ENCODE measurements at regions not wholly inside any gene's neighbourhood (a gene's known extent, or its start where the extent isn't known, plus 50 kb on each side); places are given as distances from the start of the nearest gene placed in this dataset.

GRCh38 chr19:23525276-23525852 lies 130.1 kb upstream of the ZNF91 start:
- Mint-ChIP-seq H3K36me3 (ENCODE audit: insufficient read depth in 1 of 3, low read depth in 3 of 3) (peaks cover 0 to 24% (median 7%) of the 10 kb centered on the region in 3 experiments; a peak in 6 of 7 replicates), H3K4me3 (no peak overlapping the region), H3K27ac (no peak overlapping the region), H3K27me3 (ENCODE audit: low read depth) (peaks cover 3% of the 10 kb centered on the region), H3K9me3 (peaks cover 89 to 94% of the 10 kb centered on the region in 2 experiments), H3K4me1 (no peaks in the 10 kb centered on the region)
- H3K27me3 ChIP-seq (ENCODE audit: insufficient read depth, low read length) = no peaks in the 10 kb centered on the region
- no peaks in the 10 kb centered on the region for H3K79me1 ChIP-seq (ENCODE audit: insufficient read depth, low read depth, low read length, poor library complexity, severe bottlenecking)
- no peak overlapping the region for H2BK12ac ChIP-seq (ENCODE audit: insufficient read length, low read depth, low read length)
- H2AK5ac ChIP-seq (ENCODE audit: insufficient read length, low read length) = no peak overlapping the region
- H3K14ac ChIP-seq (ENCODE audit: insufficient read depth, low read length) = no peak overlapping the region
- H3T11ph ChIP-seq (ENCODE audit: low read length) = no peak overlapping the region
- H2BK20ac ChIP-seq (ENCODE audit: low read depth, low read length, poor library complexity, severe bottlenecking) = no peak overlapping the region
- H3K23me2 ChIP-seq (ENCODE audit: insufficient read length, low read depth, low read length, poor library complexity, severe bottlenecking) = no peaks in the 10 kb centered on the region
- no peak for DNase-seq
- H3K27ac ChIP-seq (ENCODE audit: insufficient read length, low read depth, low read length) = no peak overlapping the region
- no peak overlapping the region for H2BK15ac ChIP-seq (ENCODE audit: low read depth, low read length)
- H3K9me3 ChIP-seq (ENCODE audit: control insufficient read depth, low read depth, low read length) = peaks cover 79% of the 10 kb centered on the region
- WGBS (ENCODE audit: extremely low coverage, insufficient read length, low lambda C conversion rate) = no CpG with 5 or more reads among the region's 2 CpGs
- H3K4ac ChIP-seq (ENCODE audit: low read depth, low read length) = no peak overlapping the region
- no peak overlapping the region for H3K18ac ChIP-seq (ENCODE audit: insufficient read length, low read depth, low read length)
- no peak overlapping the region for H2BK120ac ChIP-seq (ENCODE audit: low read depth, low read length, poor library complexity, severe bottlenecking)
- H3K56ac ChIP-seq (ENCODE audit: insufficient read length, low read depth, low read length) = no peak overlapping the region
- TF ChIP-seq CTCF (conservative IDR thresholded peaks at IDR 0.05) = no peak
- H4K8ac ChIP-seq (replicated peaks; ENCODE audit: insufficient read length, low read depth, low read length) = no peak overlapping the region
- H3K4me2 ChIP-seq (ENCODE audit: insufficient read depth, insufficient read length, low read length) = no peak overlapping the region
- H3K9ac ChIP-seq (ENCODE audit: extremely low read depth, insufficient read length, low read length) = no peak overlapping the region
- no peak overlapping the region for H2AFZ ChIP-seq (ENCODE audit: low read length)
- H3K4me1 ChIP-seq (ENCODE audit: insufficient read depth, low read length) = no peaks in the 10 kb centered on the region
- H4K91ac ChIP-seq (ENCODE audit: insufficient read length, low read depth, low read length) = no peak overlapping the region
- H2BK5ac ChIP-seq (ENCODE audit: insufficient read length, low read length) = no peak overlapping the region
- H4K20me1 ChIP-seq (ENCODE audit: control insufficient read depth, insufficient read depth, insufficient read length) = no peaks in the 10 kb centered on the region
- no peak overlapping the region for H4K5ac ChIP-seq (ENCODE audit: insufficient read length, low read depth, low read length)
- no peak overlapping the region for H3K23ac ChIP-seq (ENCODE audit: insufficient read length, low read depth, low read length)
- no peaks in the 10 kb centered on the region for H3K79me2 ChIP-seq (ENCODE audit: insufficient read depth, low read length)

All from H9 (cell line).